ENCODE measurements at regions not wholly inside any gene's neighbourhood (a gene's known extent, or its start where the extent isn't known, plus 50 kb on each side); places are given as distances from the start of the nearest gene placed in this dataset.

- TF ChIP-seq CTCF (conservative IDR thresholded peaks at IDR 0.05) (no peak), ZFX (IDR thresholded peaks at IDR 0.05) (no peak)
Measured at GRCh38 chr17:13917634-13918033, 151.7 kb upstream of the COX10 start.

All from C4-2B (cell line).